ENCODE measurements at regions not wholly inside any gene's neighbourhood (a gene's known extent, or its start where the extent isn't known, plus 50 kb on each side); places are given as distances from the start of the nearest gene placed in this dataset.

GRCh38 chr4:38390969-38391545 lies 272.9 kb upstream of the KLF3 start:
- H3K4me3 ChIP-seq (ENCODE audit: low read depth, low read length) = no peak overlapping the region
- TF ChIP-seq CTCF (IDR thresholded peaks at IDR 0.05; ENCODE audit: insufficient read depth, low read length) = no peak
- no peak for DNase-seq (ENCODE audit: low read depth)

GRCh38 chr4:38392223-38392855 lies 271.7 kb upstream of the KLF3 start:
- TF ChIP-seq CTCF (IDR thresholded peaks at IDR 0.05; ENCODE audit: insufficient read depth, low read length) = no peak
- DNase-seq (ENCODE audit: low read depth) = no peak
- no peak overlapping the region for H3K4me3 ChIP-seq (ENCODE audit: low read depth, low read length)

GRCh38 chr4:38396091-38396490 lies 267.9 kb upstream of the KLF3 start:
- no peak overlapping the region for H3K4me3 ChIP-seq (ENCODE audit: low read depth, low read length)
- no peak for TF ChIP-seq CTCF (IDR thresholded peaks at IDR 0.05; ENCODE audit: insufficient read depth, low read length)
- DNase-seq (ENCODE audit: low read depth) = no peak

GRCh38 chr4:38396845-38397547 lies 267.0 kb upstream of the KLF3 start:
- TF ChIP-seq CTCF (IDR thresholded peaks at IDR 0.05; ENCODE audit: insufficient read depth, low read length) = no peak
- no peak overlapping the region for H3K4me3 ChIP-seq (ENCODE audit: low read depth, low read length)
- DNase-seq (ENCODE audit: low read depth) = no peak

GRCh38 chr4:38400946-38401345 lies 263.1 kb upstream of the KLF3 start:
- DNase-seq (ENCODE audit: low read depth) = no peak
- TF ChIP-seq CTCF (IDR thresholded peaks at IDR 0.05; ENCODE audit: insufficient read depth, low read length) = no peak
- H3K4me3 ChIP-seq (ENCODE audit: low read depth, low read length) = no peak overlapping the region

GRCh38 chr4:38406243-38406642 lies 257.8 kb upstream of the KLF3 start:
- H3K4me3 ChIP-seq (ENCODE audit: low read depth, low read length) = no peak overlapping the region
- TF ChIP-seq CTCF (IDR thresholded peaks at IDR 0.05; ENCODE audit: insufficient read depth, low read length) = no peak
- no peak for DNase-seq (ENCODE audit: low read depth)
